GM21825 (cell line): ENCODE measurements at regions not wholly inside any gene's neighbourhood (a gene's known extent, or its start where the extent isn't known, plus 50 kb on each side); places are given as distances from the start of the nearest gene placed in this dataset.

Source experiments
- ATAC-seq: cut with Tn5 transposase; IDR thresholded peaks from one replicate; pipeline ENCODE4 v1.9.1; 2021; ENCODE audit warnings: mild to moderate bottlenecking, moderate library complexity; ENCODE audit not compliant: unreplicated experiment

- peak; percentile 77 for ATAC-seq
These were observed 61.5 kb downstream of the TBXT start for GRCh38 chr6:166106076-166106686.

GRCh38 chr6:166105341-166106075 is 62.1 kb downstream of the TBXT start:
- peak; percentile 12 for ATAC-seq

GRCh38 chr6:166104872-166105271 is 62.8 kb downstream of the TBXT start:
- no peak for ATAC-seq

- no peak for ATAC-seq
These were observed 63.5 kb downstream of the TBXT start for GRCh38 chr6:166104107-166104506.

GRCh38 chr6:166101819-166102419 is 65.7 kb downstream of the TBXT start:
- no peak for ATAC-seq

- ATAC-seq = peak; percentile 89
These were observed 69.6 kb downstream of the TBXT start for GRCh38 chr6:166097914-166098522.

GRCh38 chr6:166087852-166088251 is 79.8 kb downstream of the TBXT start:
- no peak for ATAC-seq

- no peak for ATAC-seq
These were observed 80.4 kb downstream of the TBXT start for GRCh38 chr6:166087246-166087645.

GRCh38 chr6:166085500-166085899 is 82.2 kb downstream of the TBXT start:
- no peak for ATAC-seq

- no peak for ATAC-seq
These were observed 82.7 kb downstream of the TBXT start for GRCh38 chr6:166084951-166085350.

GRCh38 chr6:166079841-166080240 is 87.8 kb downstream of the TBXT start:
- ATAC-seq = no peak

GRCh38 chr6:166078294-166078693 is 89.4 kb downstream of the TBXT start:
- no peak for ATAC-seq

GRCh38 chr6:166076625-166077024 is 91.0 kb downstream of the TBXT start:
- no peak for ATAC-seq

GRCh38 chr6:166075925-166076324 is 91.7 kb downstream of the TBXT start:
- ATAC-seq = no peak

GRCh38 chr6:166075186-166075585 is 92.5 kb downstream of the TBXT start:
- ATAC-seq = no peak

GRCh38 chr6:166073082-166073481 is 94.6 kb downstream of the TBXT start:
- ATAC-seq = no peak

GRCh38 chr6:166068768-166069167 is 98.9 kb downstream of the TBXT start:
- no peak for ATAC-seq

GRCh38 chr6:166058064-166058739 is 109.4 kb downstream of the TBXT start:
- no peak for ATAC-seq

GRCh38 chr6:166057431-166057830 is 110.2 kb downstream of the TBXT start:
- no peak for ATAC-seq

GRCh38 chr6:166056637-166057036 is 111.0 kb downstream of the TBXT start:
- no peak for ATAC-seq

GRCh38 chr6:166055801-166056200 is 111.8 kb downstream of the TBXT start:
- ATAC-seq = no peak
